ENCODE measurements at regions not wholly inside any gene's neighbourhood (a gene's known extent, or its start where the extent isn't known, plus 50 kb on each side); places are given as distances from the start of the nearest gene placed in this dataset.

DNA sequence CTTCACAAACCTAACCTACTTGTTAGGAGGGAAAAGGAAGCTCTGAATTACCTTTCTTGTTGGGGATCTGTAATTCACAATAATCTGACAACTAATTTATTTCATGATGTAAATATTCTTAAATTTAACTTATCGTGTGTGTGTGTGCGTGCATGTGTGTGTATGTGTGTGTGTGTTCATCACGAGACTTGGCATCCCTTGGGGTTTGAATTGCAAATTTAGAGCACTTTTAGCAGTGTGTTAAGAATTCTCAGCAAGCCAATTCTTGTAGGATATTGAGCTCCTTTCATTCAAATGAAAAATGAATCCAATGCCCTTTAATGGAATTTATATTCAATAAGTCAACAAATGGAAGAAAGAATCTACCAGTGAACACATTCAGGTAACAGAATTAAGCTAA is 85.9 kb upstream of the C3orf80 start:
- TF ChIP-seq, protein P1, sequence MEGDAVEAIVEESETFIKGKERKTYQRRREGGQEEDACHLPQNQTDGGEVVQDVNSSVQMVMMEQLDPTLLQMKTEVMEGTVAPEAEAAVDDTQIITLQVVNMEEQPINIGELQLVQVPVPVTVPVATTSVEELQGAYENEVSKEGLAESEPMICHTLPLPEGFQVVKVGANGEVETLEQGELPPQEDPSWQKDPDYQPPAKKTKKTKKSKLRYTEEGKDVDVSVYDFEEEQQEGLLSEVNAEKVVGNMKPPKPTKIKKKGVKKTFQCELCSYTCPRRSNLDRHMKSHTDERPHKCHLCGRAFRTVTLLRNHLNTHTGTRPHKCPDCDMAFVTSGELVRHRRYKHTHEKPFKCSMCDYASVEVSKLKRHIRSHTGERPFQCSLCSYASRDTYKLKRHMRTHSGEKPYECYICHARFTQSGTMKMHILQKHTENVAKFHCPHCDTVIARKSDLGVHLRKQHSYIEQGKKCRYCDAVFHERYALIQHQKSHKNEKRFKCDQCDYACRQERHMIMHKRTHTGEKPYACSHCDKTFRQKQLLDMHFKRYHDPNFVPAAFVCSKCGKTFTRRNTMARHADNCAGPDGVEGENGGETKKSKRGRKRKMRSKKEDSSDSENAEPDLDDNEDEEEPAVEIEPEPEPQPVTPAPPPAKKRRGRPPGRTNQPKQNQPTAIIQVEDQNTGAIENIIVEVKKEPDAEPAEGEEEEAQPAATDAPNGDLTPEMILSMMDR (conservative IDR thresholded peaks at IDR 0.05) = no peak
- H3K27ac ChIP-seq = no peak overlapping the region

DNA sequence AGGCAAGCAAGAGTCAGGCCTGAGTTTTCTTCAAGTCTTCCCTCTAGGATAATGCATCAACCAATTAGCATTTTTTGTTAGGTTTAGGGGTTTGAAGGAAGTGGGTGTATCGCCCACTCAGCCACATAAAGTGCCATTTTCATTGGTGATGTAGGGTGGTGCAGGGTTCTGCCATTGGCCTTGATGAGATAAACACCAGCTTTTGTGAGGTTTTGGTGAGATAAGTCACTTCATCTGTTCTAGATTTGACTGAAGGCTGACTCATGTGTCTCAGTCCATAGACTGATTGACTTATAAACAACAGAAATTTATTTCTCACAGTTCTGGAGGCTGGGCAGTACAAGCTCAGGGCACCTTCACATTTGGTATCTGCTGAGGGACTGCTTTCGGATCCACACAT is 84.5 kb upstream of the C3orf80 start:
- TF ChIP-seq, protein P1 (conservative IDR thresholded peaks at IDR 0.05) = no peak
- no peak overlapping the region for H3K27ac ChIP-seq

- H3K27ac ChIP-seq = no peak overlapping the region
- TF ChIP-seq, protein P1 (conservative IDR thresholded peaks at IDR 0.05) = no peak
Observed at GRCh38 chr3:160141485-160142185, 83.6 kb upstream of the C3orf80 start.

DNA sequence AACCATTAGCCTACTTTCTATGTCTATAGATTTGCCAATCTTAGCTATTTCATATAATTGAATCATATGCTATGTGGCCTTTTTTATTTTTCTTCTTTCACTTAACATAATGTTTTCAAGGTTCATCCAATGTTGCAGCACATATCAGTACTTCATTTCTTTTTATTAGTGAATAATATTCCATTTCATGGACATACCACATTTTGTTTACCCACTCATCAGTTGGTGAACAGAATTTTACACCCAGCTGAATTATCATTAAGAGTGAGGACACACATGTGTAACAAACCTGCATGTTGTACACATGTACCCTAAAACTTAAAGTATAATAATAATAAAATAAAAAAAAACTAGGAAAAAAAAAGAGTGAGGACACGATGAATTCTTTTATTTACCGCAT is 81.7 kb upstream of the C3orf80 start:
- TF ChIP-seq, protein P1 (conservative IDR thresholded peaks at IDR 0.05) = no peak
- no peak overlapping the region for H3K27ac ChIP-seq

DNA sequence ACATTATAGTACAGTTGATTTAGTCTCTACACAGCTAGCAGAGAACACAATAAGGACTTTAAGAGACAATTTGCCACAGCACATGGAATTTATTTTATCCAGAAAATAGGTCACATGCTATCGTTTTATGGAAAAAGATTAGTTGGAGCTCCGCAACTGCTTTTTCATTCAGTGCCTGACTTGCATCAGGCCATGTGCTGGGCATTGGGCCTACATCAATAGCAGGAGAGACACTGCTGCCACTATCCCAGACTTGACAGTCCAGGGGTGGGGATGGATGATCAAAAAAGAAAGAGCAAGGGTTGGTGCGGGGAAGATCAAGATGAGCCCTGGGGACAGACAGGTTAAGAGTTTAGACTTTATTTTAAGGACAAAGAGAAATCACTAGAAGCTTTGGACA is 75.2 kb upstream of the C3orf80 start:
- TF ChIP-seq, protein P1 (conservative IDR thresholded peaks at IDR 0.05) = no peak
- no peak overlapping the region for H3K27ac ChIP-seq

DNA sequence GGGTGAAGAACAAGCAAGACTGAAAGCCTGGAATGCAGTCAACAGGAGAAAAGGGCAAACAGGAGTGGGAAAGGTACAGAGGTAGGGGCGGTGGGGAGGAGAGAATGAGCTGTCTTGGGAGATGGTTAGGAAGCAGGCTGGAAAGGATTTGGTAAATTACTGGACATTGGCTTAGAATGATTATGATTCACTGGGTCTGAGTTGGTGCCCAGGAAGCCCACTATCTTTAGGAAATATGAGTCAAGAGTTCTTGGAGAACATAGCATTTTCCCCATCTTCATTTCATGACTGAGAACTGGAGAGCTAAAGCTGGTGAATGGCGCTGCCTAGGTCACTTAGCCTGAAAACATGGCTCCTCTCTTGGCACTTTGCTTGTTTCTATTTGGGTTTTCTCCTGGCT is 74.7 kb upstream of the C3orf80 start:
- TF ChIP-seq, protein P1 (conservative IDR thresholded peaks at IDR 0.05) = no peak
- H3K27ac ChIP-seq = no peak overlapping the region

- no peak overlapping the region for H3K27ac ChIP-seq
- TF ChIP-seq, protein P1 (conservative IDR thresholded peaks at IDR 0.05) = no peak
Observed at GRCh38 chr3:160152638-160153037, 72.6 kb upstream of the C3orf80 start.
